HuH-7 (cell line): ENCODE measurements at regions not wholly inside any gene's neighbourhood (a gene's known extent, or its start where the extent isn't known, plus 50 kb on each side); places are given as distances from the start of the nearest gene placed in this dataset.

ENCODE experiments used
- DNase-seq: peaks from one replicate; pipeline ENCODE4 v3.0.0; 2011; ENCODE audit warnings: low spot score

GRCh38 chr11:86119077-86119476 lies 50.2 kb upstream of the PICALM start:
- DNase-seq = no peak
